ENCODE measurements at regions not wholly inside any gene's neighbourhood (a gene's known extent, or its start where the extent isn't known, plus 50 kb on each side); places are given as distances from the start of the nearest gene placed in this dataset.

- no peak for DNase-seq
- intact Hi-C loops (cut with DNase I) = no loop called here
- Histone ChIP-seq H3K27me3 (no peaks in the 10 kb centered on the region), H3K36me3 (no peaks in the 10 kb centered on the region), H3K9me3 (no peaks in the 10 kb centered on the region), H3K4me3 (no peak overlapping the region), H3K27ac (no peak overlapping the region), H3K4me1 (no peaks in the 10 kb centered on the region)
- WGBS (ENCODE audit: insufficient coverage, low coverage, low lambda C conversion rate, missing lambda C conversion rate) = 57% methylated on average over 4 of the region's 4 CpGs
- TF ChIP-seq POLR2A (IDR thresholded peaks at IDR 0.05) = no peak
- TF ChIP-seq CTCF (IDR thresholded peaks at IDR 0.05) = no peak
- ATAC-seq = no peak
Measured at GRCh38 chr13:105050686-105051085, 1484.8 kb downstream of the EFNB2 start.

GRCh38 chr13:105048677-105049076 is 1486.8 kb downstream of the EFNB2 start:
- DNase-seq = no peak
- no peak overlapping the region for H3K4me3 ChIP-seq
- TF ChIP-seq CTCF (IDR thresholded peaks at IDR 0.05) (no peak), POLR2A (IDR thresholded peaks at IDR 0.05) (no peak)
- no peaks in the 10 kb centered on the region for H3K27me3 ChIP-seq
- no peaks in the 10 kb centered on the region for H3K9me3 ChIP-seq
- no peaks in the 10 kb centered on the region for H3K36me3 ChIP-seq
- intact Hi-C loops (cut with DNase I) = no loop called here
- 30% methylated on average over 1 of the region's 1 CpG for WGBS (ENCODE audit: insufficient coverage, low coverage, low lambda C conversion rate, missing lambda C conversion rate)
- no peaks in the 10 kb centered on the region for H3K4me1 ChIP-seq
- H3K27ac ChIP-seq = no peak overlapping the region
- ATAC-seq = no peak

- Histone ChIP-seq H3K27ac (no peak overlapping the region), H3K36me3 (no peaks in the 10 kb centered on the region), H3K4me3 (no peak overlapping the region), H3K27me3 (no peaks in the 10 kb centered on the region), H3K9me3 (no peaks in the 10 kb centered on the region), H3K4me1 (no peaks in the 10 kb centered on the region)
- ATAC-seq = no peak
- 37% methylated on average over 3 of the region's 3 CpGs for WGBS (ENCODE audit: insufficient coverage, low coverage, low lambda C conversion rate, missing lambda C conversion rate)
- TF ChIP-seq POLR2A (IDR thresholded peaks at IDR 0.05) (no peak), CTCF (IDR thresholded peaks at IDR 0.05) (no peak)
- no peak for DNase-seq
- intact Hi-C loops (cut with DNase I) = no loop called here
Measured at GRCh38 chr13:105047676-105048295, 1487.7 kb downstream of the EFNB2 start.

GRCh38 chr13:105037110-105037509 is 1498.4 kb downstream of the EFNB2 start:
- 49% methylated on average over 2 of the region's 2 CpGs for WGBS (ENCODE audit: insufficient coverage, low coverage, low lambda C conversion rate, missing lambda C conversion rate)
- intact Hi-C loops (cut with DNase I) = no loop called here

More at GRCh38 chr13:105037110-105037509, 1498.4 kb downstream of the EFNB2 start:
- H3K36me3 ChIP-seq = no peaks in the 10 kb centered on the region
- H3K9me3 ChIP-seq = no peaks in the 10 kb centered on the region
- TF ChIP-seq CTCF (IDR thresholded peaks at IDR 0.05) (no peak), POLR2A (IDR thresholded peaks at IDR 0.05) (no peak)
- no peaks in the 10 kb centered on the region for H3K27me3 ChIP-seq
- H3K27ac ChIP-seq = no peak overlapping the region
- ATAC-seq = no peak
- no peak for DNase-seq
- H3K4me3 ChIP-seq = no peak overlapping the region
- H3K4me1 ChIP-seq = peaks cover 0 to 12% (median 0%) of the 10 kb centered on the region in 4 donors

Data from right lobe of liver (tissue), 6 donors.